ENCODE measurements at regions not wholly inside any gene's neighbourhood (a gene's known extent, or its start where the extent isn't known, plus 50 kb on each side); places are given as distances from the start of the nearest gene placed in this dataset.

DNA sequence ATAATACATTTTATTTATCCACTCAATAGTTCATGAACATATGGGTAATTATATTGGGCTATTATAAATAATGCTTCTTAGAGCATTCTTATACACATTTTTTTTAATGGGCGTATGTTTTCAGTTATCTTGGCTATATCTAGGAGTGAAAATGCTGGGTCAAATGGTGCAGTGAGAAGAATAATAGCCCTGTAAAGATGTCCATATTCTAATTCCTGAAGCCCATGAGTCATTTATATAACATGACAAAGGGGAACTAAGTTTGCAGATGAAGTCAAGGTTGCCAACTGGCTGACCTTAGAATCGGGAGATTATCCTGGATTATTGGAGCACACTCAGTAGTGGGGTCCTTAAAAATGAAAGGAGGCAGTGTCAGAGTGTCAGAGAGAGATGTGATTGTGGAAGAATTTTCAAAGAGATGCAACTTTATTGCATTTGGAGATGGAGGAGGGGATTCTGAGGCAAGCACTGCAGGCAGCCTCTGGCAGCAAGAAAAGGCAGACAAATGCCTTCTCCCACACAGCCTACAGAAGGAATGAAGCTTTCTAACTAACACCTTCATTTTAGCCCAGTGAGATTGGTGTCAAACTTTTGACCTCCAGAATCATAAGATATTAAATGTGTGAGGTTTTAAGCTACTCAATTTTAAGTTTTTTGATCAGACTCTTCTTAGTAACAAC is 106.1 kb upstream of the HS3ST1 start:
- no peaks in the 10 kb centered on the region for H3K4me1 ChIP-seq (ENCODE audit: insufficient read depth, low read length)
- H3K27me3 ChIP-seq (ENCODE audit: control insufficient read depth in 1 of 2, insufficient read depth in 2 of 2, low read length in 2 of 2) = no peaks in the 10 kb centered on the region
- FAIRE-seq = no peak
- CTCF ChIA-PET (ENCODE audit: low intra/inter-chr PET ratio, low total read pairs) = no interaction called here
- H2AFZ ChIP-seq (ENCODE audit: low read length) = no peak overlapping the region
- POLR2A ChIA-PET = no interaction called here
- DNase-seq (ENCODE audit: low spot score) = no peak
- ATAC-seq = no peak
- no peak overlapping the region for H3K4me2 ChIP-seq (ENCODE audit: low read depth, low read length)
- H3K9ac ChIP-seq (ENCODE audit: insufficient read depth, low read depth, low read length) = no peak overlapping the region
- peaks cover 40% of the 10 kb centered on the region for H3K9me3 ChIP-seq (ENCODE audit: low read length)
- intact Hi-C loops (cut with micrococcal nuclease; ENCODE audit: unreplicated experiment) (no loop called here), in situ Hi-C loops (cut with HindIII; ENCODE audit: extremely low pct_ligation_motif_present, low pct_unique_long_range_greater_than_20kb) (no loop called here)
- TF ChIP-seq SAP130 (CRISPR knock-in tag; IDR thresholded peaks at IDR 0.05; ENCODE audit: low read depth) (no peak), ZSCAN22 (CRISPR knock-in tag; IDR thresholded peaks at IDR 0.05) (no peak), ZNF441 (CRISPR knock-in tag; IDR thresholded peaks at IDR 0.05; ENCODE audit: borderline replicate concordance) (no peak), ZNF616 (CRISPR knock-in tag; IDR thresholded peaks at IDR 0.05; ENCODE audit: low read depth) (no peak), ELF4 (CRISPR knock-in tag; IDR thresholded peaks at IDR 0.05; ENCODE audit: borderline replicate concordance) (no peak), ZNF558 (CRISPR knock-in tag; IDR thresholded peaks at IDR 0.05; ENCODE audit: borderline replicate concordance) (no peak), DNMT1 (CRISPR knock-in tag; IDR thresholded peaks at IDR 0.05) (no peak), TEAD3 (CRISPR knock-in tag; optimal IDR thresholded peaks at IDR 0.05; ENCODE audit: borderline replicate concordance) (no peak)
- TF ChIP-seq, protein P1, sequence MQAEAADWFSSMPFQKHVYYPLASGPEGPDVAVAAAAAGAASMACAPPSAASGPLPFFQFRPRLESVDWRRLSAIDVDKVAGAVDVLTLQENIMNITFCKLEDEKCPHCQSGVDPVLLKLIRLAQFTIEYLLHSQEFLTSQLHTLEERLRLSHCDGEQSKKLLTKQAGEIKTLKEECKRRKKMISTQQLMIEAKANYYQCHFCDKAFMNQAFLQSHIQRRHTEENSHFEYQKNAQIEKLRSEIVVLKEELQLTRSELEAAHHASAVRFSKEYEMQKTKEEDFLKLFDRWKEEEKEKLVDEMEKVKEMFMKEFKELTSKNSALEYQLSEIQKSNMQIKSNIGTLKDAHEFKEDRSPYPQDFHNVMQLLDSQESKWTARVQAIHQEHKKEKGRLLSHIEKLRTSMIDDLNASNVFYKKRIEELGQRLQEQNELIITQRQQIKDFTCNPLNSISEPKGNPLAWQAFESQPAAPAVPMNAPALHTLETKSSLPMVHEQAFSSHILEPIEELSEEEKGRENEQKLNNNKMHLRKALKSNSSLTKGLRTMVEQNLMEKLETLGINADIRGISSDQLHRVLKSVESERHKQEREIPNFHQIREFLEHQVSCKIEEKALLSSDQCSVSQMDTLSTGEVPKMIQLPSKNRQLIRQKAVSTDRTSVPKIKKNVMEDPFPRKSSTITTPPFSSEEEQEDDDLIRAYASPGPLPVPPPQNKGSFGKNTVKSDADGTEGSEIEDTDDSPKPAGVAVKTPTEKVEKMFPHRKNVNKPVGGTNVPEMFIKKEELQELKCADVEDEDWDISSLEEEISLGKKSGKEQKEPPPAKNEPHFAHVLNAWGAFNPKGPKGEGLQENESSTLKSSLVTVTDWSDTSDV (CRISPR knock-in tag; IDR thresholded peaks at IDR 0.05) = no peak
- H3K4me3 ChIP-seq (replicated peaks in 1 of 3; ENCODE audit: insufficient read depth in 1 of 3, low read depth in 2 of 3, low read length in 3 of 3) = no peak overlapping the region
- BruUV-seq (replicated peaks) = no TSS peak
- H3K27ac ChIP-seq (ENCODE audit: extremely low read length, insufficient read depth, low read length) = no peak overlapping the region
- no peaks in the 10 kb centered on the region for H3K36me3 ChIP-seq (replicated peaks in 1 of 2; ENCODE audit: control insufficient read depth in 1 of 2, insufficient read depth in 2 of 2, low read length in 2 of 2)
- H3K79me2 ChIP-seq (ENCODE audit: insufficient read depth, low read length) = no peaks in the 10 kb centered on the region
- no peaks in the 10 kb centered on the region for H4K20me1 ChIP-seq (ENCODE audit: insufficient read depth, low read length)
- WGBS (ENCODE audit: low lambda C conversion rate) = 0% methylated on average over 2 of the region's 2 CpGs

Data from HepG2 (cell line).